ENCODE measurements at regions not wholly inside any gene's neighbourhood (a gene's known extent, or its start where the extent isn't known, plus 50 kb on each side); places are given as distances from the start of the nearest gene placed in this dataset.

GRCh38 chr2:236673823-236674185 lies 104.2 kb downstream of the ACKR3 start:
- Histone ChIP-seq H2AFZ (ENCODE audit: low read length) (no peak overlapping the region), H3K79me2 (ENCODE audit: low read length) (no peaks in the 10 kb centered on the region), H3K4me3 (ENCODE audit: low read length) (no peak overlapping the region), H3F3A (ENCODE audit: insufficient read depth, low read length) (no peaks in the 10 kb centered on the region), H3K27ac (ENCODE audit: low read length) (no peak overlapping the region), H4K20me1 (ENCODE audit: insufficient read depth, low read length) (no peaks in the 10 kb centered on the region), H3K9ac (ENCODE audit: low read length) (no peak overlapping the region), H3K4me1 (ENCODE audit: low read length) (no peaks in the 10 kb centered on the region), H3K9me3 (replicated peaks; ENCODE audit: insufficient read depth, low read length) (no peaks in the 10 kb centered on the region), H3K27me3 (replicated peaks; ENCODE audit: insufficient read depth, low read length) (no peaks in the 10 kb centered on the region), H3K4me2 (ENCODE audit: low read depth, low read length) (no peak overlapping the region), H3K9me2 (replicated peaks; ENCODE audit: insufficient read depth, low read length) (no peaks in the 10 kb centered on the region), H3K36me3 (replicated peaks; ENCODE audit: insufficient read depth, low read length) (no peaks in the 10 kb centered on the region)
- TF ChIP-seq EZH2phosphoT487 (IDR thresholded peaks at IDR 0.05; ENCODE audit: low read length) (no peak), EZH2 (optimal IDR thresholded peaks at IDR 0.05; ENCODE audit: low read depth, low read length) (no peak), CTCF (IDR thresholded peaks at IDR 0.05; ENCODE audit: low read length) (no peak)
- DNase-seq: no peak

GRCh38 chr2:236674238-236674637 lies 104.6 kb downstream of the ACKR3 start:
- H3K4me2 ChIP-seq (ENCODE audit: low read depth, low read length): no peak overlapping the region
- no peaks in the 10 kb centered on the region for H3K9me3 ChIP-seq (replicated peaks; ENCODE audit: insufficient read depth, low read length)
- H3K79me2 ChIP-seq (ENCODE audit: low read length): no peaks in the 10 kb centered on the region
- H2AFZ ChIP-seq (ENCODE audit: low read length): no peak overlapping the region
- no peaks in the 10 kb centered on the region for H3K4me1 ChIP-seq (ENCODE audit: low read length)
- DNase-seq: no peak
- H3F3A ChIP-seq (ENCODE audit: insufficient read depth, low read length): no peaks in the 10 kb centered on the region
- H3K27me3 ChIP-seq (replicated peaks; ENCODE audit: insufficient read depth, low read length): no peaks in the 10 kb centered on the region
- TF ChIP-seq EZH2 (optimal IDR thresholded peaks at IDR 0.05; ENCODE audit: low read depth, low read length) (no peak), CTCF (IDR thresholded peaks at IDR 0.05; ENCODE audit: low read length) (no peak)
- H3K9ac ChIP-seq (ENCODE audit: low read length): no peak overlapping the region
- no peaks in the 10 kb centered on the region for H3K36me3 ChIP-seq (replicated peaks; ENCODE audit: insufficient read depth, low read length)
- no peaks in the 10 kb centered on the region for H3K9me2 ChIP-seq (replicated peaks; ENCODE audit: insufficient read depth, low read length)
- no peaks in the 10 kb centered on the region for H4K20me1 ChIP-seq (ENCODE audit: insufficient read depth, low read length)
- H3K27ac ChIP-seq (ENCODE audit: low read length): no peak overlapping the region
- H3K4me3 ChIP-seq (ENCODE audit: low read length): no peak overlapping the region

DNA sequence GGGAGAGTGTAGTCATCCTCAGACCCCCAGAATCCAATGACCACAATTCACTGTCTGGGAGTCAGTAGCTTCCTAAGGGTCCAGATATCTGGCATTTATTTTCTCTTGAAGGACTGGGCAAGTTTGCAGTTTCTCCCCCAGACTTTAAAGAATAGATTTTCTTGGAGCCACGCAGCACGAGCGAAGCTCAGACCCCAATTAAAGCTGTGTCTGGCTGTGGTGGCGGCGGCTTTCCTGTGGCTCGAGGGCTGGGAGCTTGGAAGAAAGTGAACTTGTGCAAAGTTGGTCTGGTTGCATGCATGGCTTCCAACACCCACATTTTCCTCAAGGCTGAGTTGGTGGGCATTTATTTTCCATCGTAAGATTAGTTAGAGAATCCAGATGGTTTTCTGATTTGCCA lies 105.0 kb downstream of the ACKR3 start:
- H3K9me3 ChIP-seq (replicated peaks; ENCODE audit: insufficient read depth, low read length): no peaks in the 10 kb centered on the region
- H3K79me2 ChIP-seq (ENCODE audit: low read length): no peaks in the 10 kb centered on the region
- H4K20me1 ChIP-seq (ENCODE audit: insufficient read depth, low read length): no peaks in the 10 kb centered on the region
- H3K36me3 ChIP-seq (replicated peaks; ENCODE audit: insufficient read depth, low read length): no peaks in the 10 kb centered on the region
- H3K27me3 ChIP-seq (replicated peaks; ENCODE audit: insufficient read depth, low read length): no peaks in the 10 kb centered on the region
- no peaks in the 10 kb centered on the region for H3K4me1 ChIP-seq (ENCODE audit: low read length)
- no peak for DNase-seq
- no peaks in the 10 kb centered on the region for H3K9me2 ChIP-seq (replicated peaks; ENCODE audit: insufficient read depth, low read length)
- no peaks in the 10 kb centered on the region for H3F3A ChIP-seq (ENCODE audit: insufficient read depth, low read length)
- no peak for TF ChIP-seq CTCF (IDR thresholded peaks at IDR 0.05; ENCODE audit: low read length)
- TF ChIP-seq EZH2phosphoT487 (IDR thresholded peaks at IDR 0.05; ENCODE audit: low read length): no peak
- no peak for TF ChIP-seq EZH2 (optimal IDR thresholded peaks at IDR 0.05; ENCODE audit: low read depth, low read length)
- no peak overlapping the region for H3K4me3 ChIP-seq (ENCODE audit: low read length)
- no peak overlapping the region for H3K9ac ChIP-seq (ENCODE audit: low read length)
- H3K4me2 ChIP-seq (ENCODE audit: low read depth, low read length): no peak overlapping the region
- no peak overlapping the region for H3K27ac ChIP-seq (ENCODE audit: low read length)
- no peak overlapping the region for H2AFZ ChIP-seq (ENCODE audit: low read length)
